ENCODE measurements at regions not wholly inside any gene's neighbourhood (a gene's known extent, or its start where the extent isn't known, plus 50 kb on each side); places are given as distances from the start of the nearest gene placed in this dataset.
A peak's percentile ranks its signal among the peaks of the same experiment; 100 is the strongest.

DNA sequence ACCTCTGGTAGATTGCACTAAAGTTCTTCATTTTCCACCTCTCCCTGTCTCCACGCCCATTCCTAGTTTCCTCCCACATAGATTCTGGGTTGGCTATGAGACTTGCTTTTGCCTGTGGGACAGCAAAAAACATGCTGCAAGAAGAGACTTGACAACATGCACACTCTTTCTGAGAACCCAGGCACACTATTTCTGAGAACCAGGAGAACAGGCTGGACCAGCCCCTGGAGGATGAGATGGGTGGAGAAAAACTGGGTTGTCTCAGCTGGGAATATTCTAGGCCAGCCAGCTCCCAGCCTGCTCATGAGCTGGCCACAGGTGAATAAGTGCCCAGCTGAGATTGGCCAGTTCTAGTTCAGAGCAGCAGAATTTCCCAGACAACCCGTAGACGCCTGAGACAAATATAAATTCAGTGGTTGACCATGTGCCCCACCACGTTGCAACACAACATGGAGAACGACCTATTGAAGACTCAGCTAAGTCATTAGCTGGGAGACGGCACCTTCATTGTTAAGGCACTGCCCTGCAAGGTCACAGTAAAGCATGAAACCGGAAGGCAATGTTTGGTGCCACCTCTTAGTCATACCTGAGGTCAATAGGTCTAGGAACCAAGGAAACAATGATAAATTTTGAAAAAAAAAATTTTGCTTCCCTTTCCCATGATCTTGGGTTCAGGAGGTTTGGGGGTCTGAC lies 92.7 kb upstream of the AKR1E2 start:
- DNase-seq (ENCODE audit: low spot score) = no peak

DNA sequence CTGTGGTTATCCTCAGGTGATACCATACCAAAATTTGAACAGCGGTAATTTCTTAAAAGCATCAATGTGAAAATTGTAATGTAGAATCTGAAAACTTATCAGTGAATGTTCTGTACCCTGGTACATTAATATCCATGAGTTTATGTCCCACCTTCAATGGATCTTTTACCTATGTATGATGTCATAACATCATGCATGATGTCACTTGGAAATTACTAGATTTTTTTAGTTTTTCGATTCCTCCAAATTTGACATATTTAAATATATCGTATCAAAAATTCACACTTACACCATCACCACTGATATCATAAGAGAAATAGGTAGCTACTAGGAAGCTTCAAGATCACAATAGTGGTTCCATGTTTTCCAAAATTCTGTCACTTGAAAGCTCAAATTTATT lies 95.0 kb upstream of the AKR1E2 start:
- no peak for DNase-seq (ENCODE audit: low spot score)

DNA sequence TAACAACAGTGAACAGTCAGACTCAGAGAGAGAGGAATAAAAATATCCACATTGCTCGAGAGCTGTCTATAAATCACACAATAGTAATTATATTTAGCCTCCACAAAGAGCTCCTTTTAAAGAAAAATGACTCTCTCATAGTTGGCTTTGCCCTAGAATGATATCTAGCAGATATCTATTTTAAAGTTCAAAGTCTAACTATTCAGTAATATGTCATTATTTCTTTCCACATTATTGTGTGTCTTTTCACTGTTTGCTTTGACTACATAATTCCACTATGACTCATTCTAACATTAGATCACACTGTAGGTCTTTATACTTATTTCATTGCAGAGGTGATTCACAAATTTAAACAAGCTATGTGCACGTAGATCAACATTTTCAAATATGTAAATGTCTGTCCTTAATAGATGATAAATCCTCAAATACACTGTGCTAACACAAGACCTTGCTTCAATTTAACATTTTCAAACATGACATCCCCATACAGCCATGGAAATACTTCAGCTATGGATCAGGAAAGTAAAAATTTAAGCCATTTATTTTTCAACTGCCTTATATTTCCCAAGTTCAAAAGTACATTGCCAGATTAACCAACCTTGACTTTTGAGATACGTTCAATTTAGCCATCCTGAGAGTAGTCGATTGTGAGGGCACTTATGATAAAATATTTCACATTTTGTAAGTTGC lies 99.9 kb upstream of the AKR1E2 start:
- no peak for DNase-seq (ENCODE audit: low spot score)

DNA sequence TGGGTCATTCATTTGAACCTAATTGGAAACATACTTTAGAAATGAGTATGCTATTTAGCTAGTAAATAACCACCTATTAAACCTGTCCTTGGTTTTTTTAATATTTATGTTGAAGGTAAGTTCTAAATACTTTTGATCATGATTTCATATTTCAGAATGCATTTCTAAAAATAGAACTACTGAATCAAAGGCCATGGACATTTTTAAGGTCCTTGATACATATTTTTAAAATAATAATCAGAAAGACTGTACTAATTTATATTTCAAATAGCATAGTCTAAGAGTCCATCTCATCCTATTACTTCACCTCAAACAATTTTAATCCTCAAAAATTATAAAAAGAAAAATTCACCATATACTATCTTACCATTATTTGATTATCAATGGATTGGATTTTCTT lies 102.1 kb upstream of the AKR1E2 start:
- no peak for DNase-seq (ENCODE audit: low spot score)

DNA sequence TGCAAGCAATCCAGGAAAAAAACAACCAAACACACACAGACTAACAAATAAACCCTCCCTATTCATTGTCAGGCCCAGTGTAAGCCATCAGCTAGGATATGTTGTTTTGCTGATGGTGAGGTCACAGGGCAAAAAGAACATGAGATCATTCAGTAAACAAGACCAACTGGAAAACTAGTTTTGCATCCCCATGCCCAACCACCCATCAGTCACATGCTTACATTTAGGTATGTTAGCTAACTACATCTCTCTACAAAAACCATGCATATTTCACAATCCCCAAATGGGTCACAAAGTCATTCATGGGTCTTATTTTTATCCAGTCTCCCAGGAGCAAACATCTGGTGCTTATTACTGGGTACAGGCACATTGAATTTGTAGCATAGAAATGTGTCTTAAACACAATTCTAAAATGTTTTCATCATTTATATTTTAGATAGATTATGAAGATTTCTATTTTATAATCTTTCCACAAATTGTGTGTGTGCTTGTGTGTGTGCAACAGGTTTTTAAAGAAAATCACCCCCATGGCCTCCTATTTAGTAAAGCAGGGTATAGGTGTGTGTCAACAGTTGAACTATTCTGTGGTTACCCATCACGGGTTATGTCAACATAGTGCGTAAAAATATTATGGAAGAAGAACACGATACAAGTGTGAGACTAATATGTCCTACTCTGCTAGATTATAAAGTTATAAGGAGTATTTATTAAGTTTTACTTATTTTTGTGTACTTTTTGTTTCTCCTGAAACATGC lies 103.8 kb upstream of the AKR1E2 start:
- no peak for DNase-seq (ENCODE audit: low spot score)

DNA sequence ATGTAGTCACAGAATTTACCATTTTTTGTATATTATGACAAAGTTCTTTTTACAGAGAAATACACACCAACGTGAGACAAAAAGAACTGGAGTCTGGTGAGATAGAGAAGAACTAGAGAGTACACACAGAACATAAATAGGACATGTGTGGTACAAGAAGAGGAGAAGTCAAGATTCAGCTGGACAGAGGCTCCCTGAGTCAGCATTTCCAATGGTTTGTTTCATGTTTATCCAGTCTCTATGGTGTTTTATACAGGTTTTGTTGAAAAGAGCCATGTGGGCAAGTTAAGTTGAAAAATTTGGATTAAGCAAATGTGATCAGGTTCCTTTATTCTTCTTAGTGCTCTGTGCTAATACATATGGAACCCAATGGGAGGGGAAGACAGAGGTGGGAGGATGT lies 105.5 kb upstream of the AKR1E2 start:
- no peak for DNase-seq (ENCODE audit: low spot score)

DNA sequence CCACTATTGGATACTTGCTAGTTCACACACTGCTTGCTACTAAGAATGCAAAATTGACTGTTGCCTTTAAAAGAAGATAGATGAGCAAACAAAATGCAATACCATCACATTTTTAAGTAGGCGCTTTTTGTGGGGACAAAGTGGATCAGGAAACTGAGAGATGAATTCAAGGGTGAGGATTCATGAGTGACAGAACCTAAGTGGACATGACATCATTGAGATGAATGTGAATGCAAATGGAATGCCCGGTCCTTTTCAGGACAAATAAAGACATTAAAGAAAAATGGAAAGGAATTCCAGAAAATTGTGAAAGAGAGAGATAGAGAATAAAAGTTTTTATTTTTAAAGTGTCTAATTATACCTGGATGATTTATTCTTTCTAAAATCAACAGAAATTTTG lies 106.3 kb upstream of the AKR1E2 start:
- no peak for DNase-seq (ENCODE audit: low spot score)

DNA sequence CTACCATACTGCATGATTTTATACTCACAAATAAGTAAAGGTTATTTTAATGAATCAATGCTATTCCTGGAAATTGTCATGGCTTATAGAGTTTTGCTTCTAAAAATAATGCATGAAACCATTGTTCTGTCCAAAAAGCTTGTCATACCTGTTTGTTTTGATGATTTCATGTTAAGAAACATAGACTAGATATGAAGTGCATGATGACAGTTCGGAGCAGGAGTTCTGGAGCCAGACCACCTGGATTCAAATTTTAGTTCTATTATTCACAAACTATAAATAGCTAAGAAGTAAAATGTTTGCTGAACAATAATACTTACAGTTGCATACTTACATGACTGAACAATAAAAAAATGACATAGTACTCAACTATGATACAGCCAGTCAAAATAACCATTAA lies 107.0 kb upstream of the AKR1E2 start:
- no peak for DNase-seq (ENCODE audit: low spot score)

DNA sequence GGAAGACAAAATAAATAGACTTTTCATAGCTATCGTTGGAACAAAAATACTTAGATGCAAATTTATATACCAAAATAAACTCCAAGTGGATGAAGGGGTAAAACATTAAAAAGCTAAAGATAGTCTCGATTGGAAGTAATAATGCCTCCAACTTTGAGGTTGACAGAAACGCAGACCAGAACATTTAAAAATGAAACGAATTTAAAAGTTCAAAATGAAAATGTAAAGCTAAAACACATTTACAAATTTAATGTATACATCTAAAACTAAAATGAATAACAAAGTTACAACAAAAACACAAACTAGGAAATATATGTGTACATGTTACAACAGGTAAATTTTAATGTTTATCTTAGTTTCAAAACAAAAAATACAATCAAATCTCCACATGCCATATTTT lies 107.5 kb upstream of the AKR1E2 start:
- no peak for DNase-seq (ENCODE audit: low spot score)

DNA sequence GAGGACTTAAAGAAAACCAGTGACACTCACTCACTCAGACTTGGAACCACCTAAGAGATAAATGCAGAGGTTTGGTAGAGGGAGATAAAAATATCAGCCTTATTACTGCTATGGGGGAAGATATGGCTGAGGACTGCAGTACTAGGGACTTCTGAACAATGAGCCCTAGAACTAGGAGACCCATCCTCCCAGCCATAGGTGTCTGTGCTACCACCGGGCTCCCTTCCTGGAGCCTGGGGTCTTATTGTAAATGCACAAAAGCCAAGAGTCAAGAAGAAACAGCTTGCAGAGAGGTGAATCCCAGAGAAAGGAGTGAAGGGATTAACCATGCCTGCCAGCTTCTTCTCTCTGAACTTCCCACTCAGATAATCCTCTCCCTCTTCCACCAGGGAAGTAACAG lies 108.3 kb upstream of the AKR1E2 start:
- no peak for DNase-seq (ENCODE audit: low spot score)

DNA sequence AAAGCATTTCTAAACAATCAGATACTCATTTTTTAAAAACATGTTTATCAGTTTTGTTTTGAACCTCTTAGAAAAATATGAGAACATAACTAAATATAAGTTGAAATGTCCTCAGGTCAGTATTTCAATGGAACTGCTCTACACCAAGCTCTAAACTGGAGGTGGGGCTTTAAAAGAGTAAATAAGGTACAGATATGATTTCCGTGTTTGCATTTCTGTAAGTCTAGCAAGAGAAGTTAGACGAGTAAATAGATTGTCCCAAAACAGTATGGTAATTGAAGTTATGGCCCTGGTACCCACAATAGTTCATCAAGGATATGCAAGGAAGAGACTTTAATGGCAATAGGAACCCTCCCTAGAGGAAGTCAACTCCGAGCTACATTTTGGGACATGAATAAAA lies 115.1 kb upstream of the AKR1E2 start:
- no peak for DNase-seq (ENCODE audit: low spot score)

DNA sequence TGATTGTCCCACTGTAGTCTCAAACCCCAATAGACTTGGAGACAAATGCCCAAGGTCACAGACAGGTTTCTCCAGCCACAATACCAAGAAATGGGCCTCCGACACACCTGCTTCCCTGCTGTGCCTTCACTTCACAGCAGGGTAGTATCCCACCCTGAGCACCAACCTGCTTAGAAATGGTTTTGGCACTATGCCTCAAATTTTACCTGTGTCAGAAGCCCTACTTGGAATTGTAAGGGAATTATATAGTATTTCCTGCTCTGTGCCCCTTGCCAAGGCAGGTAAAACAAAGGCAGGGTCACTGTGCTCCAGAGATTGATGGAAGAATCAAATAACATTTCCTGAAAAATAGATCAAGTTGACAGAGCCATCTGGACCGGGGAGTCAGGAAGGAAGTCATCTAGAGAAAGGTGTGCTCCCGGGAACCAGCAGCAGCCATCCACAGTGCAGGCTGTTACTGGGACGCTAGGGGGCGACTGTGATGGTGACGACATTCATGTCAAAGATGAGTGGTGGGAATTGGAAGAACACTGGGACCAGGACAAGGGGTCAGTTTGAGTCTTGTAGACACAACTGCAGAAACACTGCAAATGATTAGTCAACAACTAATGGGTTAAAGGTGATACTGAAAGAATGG lies 117.8 kb upstream of the AKR1E2 start:
- no peak for DNase-seq (ENCODE audit: low spot score)

DNA sequence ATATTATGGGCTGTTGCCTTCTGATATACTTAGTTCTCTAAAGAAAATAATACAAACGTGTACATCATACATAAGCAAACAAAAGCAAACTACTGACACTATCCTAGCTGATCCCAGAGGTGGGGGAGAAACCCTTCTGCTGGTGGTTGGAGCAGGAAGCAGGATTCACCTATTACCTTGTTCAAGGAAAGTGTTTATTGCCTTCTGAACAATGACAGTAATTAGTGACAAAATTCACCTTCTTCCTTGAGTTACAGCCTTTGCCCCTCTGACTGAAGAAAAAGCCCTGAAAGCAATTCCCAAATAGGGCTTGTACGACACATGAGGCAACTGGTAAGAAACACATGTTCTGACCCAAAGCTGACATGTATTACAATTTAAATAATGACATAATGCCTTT lies 118.8 kb upstream of the AKR1E2 start:
- DNase-seq (ENCODE audit: low spot score) = no peak

DNA sequence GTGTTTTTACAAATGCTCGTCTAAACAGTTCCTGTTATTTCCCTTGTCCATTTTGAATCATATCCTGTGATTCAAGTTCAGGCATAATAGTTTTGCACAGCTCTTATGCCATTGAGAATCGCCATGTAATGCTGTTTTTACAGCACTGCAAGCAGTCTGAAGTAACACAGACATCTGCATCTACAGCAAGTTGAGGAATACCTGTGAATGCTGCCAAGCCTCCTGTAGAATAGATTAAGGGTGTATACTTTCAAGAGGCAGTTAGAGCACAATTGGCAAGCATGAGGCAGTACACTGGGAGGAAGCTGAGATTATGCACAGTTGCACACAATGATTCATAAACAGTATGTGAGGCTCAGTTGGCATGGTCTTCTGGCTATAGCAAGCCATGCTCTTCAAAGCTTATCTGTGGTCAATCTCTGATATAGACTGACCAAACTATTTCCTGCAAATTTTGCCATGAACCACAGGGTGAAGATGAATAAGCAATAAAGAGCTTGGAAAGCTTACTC lies 121.9 kb upstream of the AKR1E2 start:
- peak; percentile 18 for DNase-seq (ENCODE audit: low spot score)

DNA sequence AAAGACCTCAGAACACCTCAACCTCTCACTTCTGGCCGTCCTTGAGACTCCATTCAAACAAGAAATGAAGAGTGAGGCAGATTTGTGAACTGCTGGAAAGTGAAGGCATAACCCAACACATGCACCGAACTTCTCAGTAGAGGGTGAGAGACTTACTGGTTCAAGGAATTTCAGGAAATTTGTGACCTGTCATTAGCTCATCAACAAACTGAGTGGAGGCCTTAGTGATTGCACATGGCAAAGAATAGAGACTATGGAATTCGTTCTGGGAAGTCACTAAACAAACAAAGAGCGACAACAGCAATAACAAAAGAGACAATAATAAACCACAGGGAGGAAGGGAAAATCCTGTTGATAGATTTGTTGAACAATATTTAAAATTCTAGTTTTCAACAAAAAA lies 125.0 kb upstream of the AKR1E2 start:
- no peak for DNase-seq (ENCODE audit: low spot score)

DNA sequence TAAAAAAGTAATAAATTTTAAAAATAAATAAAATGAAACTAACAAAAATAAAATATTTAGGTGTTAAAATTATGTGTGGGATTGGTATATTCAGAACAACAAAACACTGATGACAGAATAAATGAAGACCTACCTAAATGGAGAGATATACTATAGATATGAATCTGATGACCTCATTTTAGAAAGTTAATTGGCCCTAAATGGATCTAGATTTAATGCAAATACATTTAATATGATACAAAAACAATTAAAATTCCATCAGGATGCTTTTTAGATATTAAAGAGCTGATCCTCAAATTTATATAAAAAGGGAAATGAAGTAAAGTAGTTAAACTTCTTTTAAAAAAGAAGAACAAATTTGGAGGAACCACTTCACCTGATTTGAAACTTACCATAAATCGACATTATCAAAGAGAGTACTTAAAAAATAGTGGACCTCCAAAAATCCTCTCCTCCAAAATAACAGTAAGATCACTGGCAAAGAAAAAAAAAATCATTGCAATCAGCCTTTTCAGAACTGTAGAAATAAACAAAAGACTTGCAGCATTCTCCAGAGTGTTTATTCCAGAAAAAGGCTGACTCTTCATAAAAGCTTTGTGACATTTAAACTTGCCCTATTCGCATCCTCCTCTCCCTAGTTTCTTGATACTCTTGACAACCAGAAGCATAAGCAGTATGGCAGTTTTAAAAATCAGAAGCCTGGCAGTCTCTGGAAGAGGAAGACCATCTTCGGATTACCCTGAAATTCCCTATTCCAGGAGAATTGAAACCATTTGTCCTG lies 125.9 kb upstream of the AKR1E2 start:
- DNase-seq (ENCODE audit: low spot score) = no peak

DNA sequence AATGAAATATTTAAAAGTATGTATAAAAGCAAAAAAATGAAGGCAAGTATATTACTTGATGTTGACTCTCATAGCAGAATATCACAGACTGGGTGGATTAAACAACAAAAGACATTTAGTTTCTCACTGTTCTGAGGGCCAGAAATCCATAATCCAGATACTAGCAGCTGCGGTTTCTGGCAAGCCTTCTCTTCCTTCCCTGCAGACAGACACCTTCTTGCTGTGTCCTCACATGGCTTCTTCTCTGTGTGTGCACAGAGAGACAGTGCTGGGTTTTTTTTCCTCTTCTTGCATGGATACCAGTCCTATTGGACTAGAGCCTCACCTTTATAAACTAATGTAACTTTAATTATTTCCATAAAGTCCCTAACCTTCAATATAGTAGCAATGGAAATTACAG lies 127.9 kb upstream of the AKR1E2 start:
- peak; percentile 5 for DNase-seq (ENCODE audit: low spot score)

DNA sequence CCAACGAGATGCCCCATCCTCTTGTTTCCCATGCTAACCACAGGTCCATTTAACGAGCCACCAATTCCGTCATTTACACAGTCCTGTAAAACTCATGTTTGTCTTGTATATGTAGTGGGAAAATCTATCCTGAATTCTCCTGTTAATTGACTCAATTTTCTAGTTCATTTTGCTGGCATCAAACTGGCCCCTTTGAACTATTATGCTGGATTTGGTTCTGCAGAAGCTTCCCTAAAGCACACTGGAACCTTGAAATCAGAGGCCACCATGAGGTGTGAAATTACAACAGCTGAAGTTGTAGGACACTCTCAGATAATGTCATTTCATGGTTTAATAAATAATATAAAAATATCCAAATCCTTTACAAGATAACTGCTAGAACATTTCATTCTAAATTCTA lies 129.8 kb upstream of the AKR1E2 start:
- DNase-seq (ENCODE audit: low spot score) = no peak

DNA sequence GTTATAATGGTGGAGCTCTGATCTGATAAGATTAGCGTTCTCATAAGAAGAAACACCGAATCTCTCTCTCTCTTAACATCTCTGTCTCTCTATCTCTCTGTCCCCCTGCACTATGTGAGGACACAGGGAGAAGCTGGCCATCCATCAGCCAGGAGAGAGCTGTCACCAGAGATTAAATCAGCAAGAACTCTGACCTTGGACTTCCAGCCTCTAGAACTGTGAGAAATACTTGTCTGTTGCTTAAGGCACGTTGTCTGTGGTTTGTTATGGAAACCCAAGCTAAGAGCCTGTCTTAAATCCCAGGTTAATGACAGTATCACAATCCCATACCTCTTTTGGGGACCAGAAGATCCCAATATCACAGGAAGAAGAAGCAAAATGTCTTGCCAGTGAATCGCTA lies 132.0 kb upstream of the AKR1E2 start:
- DNase-seq (ENCODE audit: low spot score) = no peak

DNA sequence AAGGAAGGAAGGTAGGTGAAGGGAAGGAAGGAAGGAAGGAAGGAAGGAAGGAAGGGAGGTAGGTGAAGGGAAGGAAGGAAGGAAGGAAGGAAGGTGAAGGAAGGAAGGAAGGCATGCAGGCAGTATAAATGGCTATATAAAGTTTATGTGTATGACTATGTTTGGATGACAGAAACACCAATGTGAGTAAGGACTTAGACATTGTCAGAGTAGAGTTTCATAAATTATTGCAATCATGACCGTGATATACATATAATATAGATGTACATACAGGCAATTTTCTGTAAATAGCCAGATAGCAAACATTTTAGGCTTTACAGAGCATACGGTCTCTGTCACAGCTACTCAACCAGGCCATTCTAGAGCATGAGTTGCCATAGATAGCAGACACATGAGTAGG lies 133.8 kb upstream of the AKR1E2 start:
- DNase-seq (ENCODE audit: low spot score) = no peak

DNA sequence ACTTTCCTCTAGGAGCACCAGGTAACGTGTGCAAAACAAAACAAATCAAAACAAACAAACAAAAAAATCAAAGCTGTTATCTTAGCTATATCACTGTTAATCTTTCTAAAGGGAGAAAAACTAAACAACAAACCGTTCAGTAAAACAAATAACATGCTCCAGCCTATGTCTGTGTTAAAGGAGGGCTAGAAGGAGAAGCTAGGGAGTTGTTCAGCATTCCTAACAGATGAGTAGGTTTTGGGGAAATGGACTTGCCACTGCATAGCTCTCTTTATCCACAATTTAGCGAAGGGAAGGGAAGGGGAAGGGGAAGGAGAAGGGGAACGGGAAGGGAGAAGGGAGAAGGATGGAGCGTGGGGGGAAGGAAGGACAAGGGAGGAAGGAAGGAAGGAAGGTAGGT lies 134.2 kb upstream of the AKR1E2 start:
- no peak for DNase-seq (ENCODE audit: low spot score)

DNA sequence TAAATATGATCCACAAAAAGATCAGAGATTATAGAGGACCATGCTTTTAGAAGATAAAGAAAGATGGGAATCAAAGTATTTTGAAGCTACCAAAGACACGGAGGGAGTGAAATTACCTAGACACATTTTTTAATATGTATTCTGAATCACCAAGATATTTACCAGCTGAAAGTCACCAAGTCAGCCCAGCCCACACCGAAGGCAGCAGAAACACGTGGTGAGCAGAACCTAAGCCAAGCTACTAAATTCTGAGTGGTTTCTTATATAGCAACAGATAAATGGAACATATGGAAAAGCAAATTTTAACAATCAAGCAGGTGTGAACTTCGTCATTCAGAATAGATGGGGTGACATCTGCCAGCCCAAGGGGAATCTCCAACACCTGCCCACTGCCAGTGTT lies 134.7 kb upstream of the AKR1E2 start:
- no peak for DNase-seq (ENCODE audit: low spot score)
